H1 (cell line): ENCODE measurements at regions not wholly inside any gene's neighbourhood (a gene's known extent, or its start where the extent isn't known, plus 50 kb on each side); places are given as distances from the start of the nearest gene placed in this dataset.

Experiments
- CBX5 ChIP-seq: fragments of 300-800, 300-1000 bp; sonication (generic); IDR thresholded peaks from 2 replicates; pipeline ENCODE4 v1.7.1; 2016; ENCODE audit warnings: antibody characterized with exemption, low read length, low read depth
- TEAD4 ChIP-seq: IDR thresholded peaks from 2 replicates; pipeline ENCODE4 v1.6.1; 2012; ENCODE audit warnings: low read depth, low read length, inconsistent platforms, mixed read lengths

- TF ChIP-seq TEAD4 (no peak), CBX5 (no peak)
These were observed 134.0 kb downstream of the IRX1 start (continued) for GRCh38 chr5:3729631-3730030.
